ENCODE measurements at regions not wholly inside any gene's neighbourhood (a gene's known extent, or its start where the extent isn't known, plus 50 kb on each side); places are given as distances from the start of the nearest gene placed in this dataset.

- TF ChIP-seq CTCF (conservative IDR thresholded peaks at IDR 0.05; ENCODE audit: low read length) (no peak), EZH2phosphoT487 (IDR thresholded peaks at IDR 0.05; ENCODE audit: borderline replicate concordance) (no peak)
Observed at GRCh38 chr1:196121181-196121580, 487.1 kb downstream of the KCNT2 start.

Measured in Loucy (cell line).